M059J (cell line): ENCODE measurements at regions not wholly inside any gene's neighbourhood (a gene's known extent, or its start where the extent isn't known, plus 50 kb on each side); places are given as distances from the start of the nearest gene placed in this dataset.
"Not testable (repeated sequence)": the region's sequence is repeated elsewhere in the genome, so short reads cannot be mapped to it uniquely, and the experiment has no call there.

ENCODE experiments used
- DNase-seq: peaks from one replicate; pipeline ENCODE4 v3.0.0-alpha.2; 2012; ENCODE audit warnings: low read depth

DNA sequence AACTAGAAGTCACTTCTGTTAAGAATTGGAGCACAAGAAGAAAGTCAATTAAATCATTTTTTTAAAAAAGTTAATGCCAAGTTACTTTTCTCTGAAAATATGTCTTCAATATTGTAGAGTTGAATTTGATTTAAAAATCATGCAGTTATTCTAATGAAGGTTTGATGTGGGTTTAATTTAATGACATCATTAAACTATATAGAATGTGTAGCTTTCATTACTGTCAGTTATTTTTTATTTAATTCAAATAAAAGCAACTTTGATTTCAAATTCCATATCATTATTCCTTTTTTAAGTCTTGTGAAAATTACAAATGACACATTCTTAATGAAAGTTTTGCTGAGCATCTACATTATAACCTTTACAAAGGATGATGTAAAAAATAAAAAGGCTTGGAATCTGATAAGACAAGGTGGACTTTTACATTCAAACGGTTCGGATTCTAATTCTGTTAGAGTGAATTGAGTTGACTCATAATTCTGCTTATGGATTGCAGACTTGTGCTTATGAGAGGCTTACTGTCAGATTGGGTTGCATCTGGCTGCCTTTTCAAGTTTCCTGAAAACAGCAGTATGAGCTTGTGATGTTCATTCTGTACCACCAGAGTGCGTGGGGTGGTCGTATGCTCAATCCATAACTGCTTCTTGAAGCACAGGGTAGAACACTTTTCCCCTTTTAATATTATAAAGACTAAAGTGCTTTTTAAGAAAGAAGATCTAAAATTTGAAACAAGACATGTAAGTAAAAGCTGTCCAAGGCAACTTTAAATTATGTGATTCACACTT is 253.0 kb upstream of the ARRDC3 start:
- no peak for DNase-seq

DNA sequence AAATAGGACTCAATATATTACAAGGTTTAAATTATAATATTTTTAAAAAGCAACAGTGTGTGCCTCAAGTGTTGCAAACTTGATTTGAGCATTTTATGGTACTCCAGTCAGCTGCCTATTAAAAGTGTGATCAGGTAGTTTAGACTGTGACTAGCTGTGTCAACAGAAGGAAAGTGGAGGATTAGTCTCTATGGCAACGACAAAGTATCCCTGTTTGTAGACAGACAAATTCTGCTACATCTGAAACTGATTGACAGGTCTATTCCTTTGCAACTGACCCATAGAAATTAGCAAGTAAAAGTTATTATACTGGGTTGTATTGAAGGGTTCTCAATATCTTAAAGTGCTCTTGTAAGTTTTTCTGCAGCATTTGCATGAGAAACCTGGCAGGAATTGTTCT is 249.8 kb upstream of the ARRDC3 start:
- DNase-seq: peak; percentile 26

DNA sequence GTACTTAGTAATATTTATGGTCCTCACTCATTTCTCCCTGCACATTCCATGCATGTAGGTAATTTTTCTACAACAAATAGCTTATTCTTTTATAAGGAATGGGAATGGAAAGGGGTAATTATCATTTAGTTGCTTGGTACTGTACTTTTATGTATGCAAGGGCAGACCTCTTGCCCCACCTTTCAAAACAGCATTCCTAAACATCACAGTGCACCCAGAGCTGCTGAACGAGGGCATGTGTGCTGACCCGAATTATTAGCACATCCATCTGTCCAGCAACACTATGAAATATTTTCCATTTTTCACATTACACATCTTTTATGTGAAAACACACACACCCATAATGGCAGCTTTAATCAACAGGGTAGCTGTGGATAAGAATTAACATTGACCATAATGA is 228.6 kb upstream of the ARRDC3 start:
- DNase-seq: no peak

DNA sequence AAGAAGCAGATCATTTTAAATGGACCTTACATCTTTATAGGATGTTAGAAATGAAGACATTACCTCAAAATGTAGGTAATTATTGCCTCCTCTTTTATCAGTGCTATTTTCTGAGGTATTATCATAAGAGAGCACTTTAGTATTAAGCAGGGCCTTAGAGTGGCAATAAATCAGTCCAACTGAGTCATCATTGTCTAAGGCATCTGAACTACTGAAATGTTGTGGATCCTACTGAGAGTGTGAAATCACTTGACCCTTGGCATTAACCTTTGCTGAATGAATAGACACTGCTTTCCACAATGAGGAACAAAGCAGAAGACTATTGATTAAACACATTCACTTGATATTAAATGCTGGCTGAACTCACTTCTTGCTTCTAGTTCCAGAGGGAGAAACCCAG is 224.6 kb upstream of the ARRDC3 start:
- peak; percentile 18 for DNase-seq

DNA sequence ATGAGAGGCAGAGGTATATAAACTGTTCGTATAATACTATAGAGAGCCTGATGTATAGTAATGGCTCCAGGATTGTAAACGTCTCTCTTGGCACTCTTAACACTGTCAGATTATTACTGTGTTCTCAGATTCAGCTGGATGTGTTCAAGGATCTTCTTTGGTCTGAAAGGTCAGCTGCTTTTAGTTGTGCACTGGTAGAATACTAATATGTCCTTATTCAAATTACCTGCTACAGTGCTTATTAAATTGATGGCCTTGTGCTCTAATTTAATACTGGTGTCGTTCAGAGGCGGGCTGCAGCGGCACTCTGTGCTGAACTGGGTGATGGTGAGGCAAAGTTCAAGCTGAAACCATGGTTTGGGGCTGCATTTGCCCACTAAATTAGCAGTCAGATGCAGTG is 216.7 kb upstream of the ARRDC3 start:
- no peak for DNase-seq

DNA sequence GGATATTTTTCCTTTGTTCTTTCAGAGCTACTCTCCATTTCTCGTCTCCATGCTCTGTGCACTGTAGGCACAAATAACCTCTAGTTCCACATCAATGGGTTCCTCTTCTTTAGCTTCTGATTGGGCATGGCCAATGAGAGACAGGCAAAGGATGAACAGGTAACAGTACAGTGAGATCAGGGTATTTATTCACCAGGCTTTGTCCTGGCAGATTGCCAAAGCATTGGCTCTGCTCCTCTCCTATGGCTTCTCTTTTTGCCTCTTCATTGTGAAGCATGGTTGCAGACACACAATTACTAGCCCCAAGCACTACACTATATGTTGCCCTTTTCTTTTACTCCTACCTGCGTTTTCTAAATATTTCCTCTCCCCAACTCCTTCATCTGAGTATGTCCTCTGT is 215.1 kb upstream of the ARRDC3 start:
- no peak for DNase-seq

DNA sequence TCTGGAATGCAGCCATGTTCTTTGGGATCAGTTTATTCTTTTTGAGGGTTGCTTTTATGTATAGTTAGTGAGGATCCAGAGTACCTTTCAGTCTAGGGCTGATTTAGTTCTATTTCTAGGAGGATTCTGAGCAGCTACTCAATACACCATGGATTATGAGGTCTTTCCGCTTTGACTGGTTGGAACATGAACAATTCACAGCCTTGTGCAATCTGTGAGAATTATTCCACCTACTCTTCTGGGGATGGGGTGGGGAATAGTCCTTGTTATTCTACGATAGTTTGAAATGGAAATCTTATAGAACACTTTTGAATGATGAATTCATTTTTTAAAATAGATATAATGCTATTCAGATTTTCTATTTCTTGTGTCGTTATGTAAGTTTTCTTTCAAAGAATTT is 212.3 kb upstream of the ARRDC3 start:
- DNase-seq: no peak

DNA sequence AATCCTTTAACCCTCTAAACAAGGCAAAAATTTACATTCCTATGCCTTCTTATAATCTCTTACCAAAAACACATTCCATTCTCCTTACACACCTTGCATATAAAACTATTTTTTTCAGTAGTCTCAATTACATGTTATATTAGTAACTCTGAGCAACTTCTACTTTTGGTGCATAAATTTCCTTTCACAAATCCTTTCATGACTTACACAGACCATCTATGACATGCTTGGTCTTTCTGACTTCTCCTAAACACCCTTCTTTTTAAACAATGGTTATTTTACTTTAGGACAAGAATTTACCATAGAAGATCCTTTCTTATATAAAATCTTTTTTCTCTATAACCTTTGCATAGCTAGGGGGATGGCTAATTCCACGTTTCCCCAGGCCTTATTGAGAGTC is 208.0 kb upstream of the ARRDC3 start:
- DNase-seq: peak; percentile 21

DNA sequence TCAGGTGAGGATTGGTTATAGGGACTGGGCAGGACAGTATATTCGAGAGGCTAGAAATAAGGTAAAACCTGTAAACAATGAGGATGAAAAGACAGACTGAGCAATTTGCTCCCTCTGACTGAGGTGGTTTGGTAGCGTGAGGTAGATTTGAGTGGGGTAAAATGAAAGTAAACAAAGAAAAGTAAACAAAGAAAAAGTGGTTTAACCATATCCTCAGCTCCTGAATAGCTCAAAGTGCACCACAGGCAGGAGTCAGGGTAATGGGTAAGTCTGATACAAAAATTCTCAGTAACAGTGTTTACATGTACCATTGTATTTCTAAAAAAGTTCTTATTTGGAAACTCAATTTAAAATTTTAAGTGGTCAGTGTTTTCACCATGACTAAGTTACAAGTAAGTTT is 203.1 kb upstream of the ARRDC3 start:
- peak; percentile 18 for DNase-seq

DNA sequence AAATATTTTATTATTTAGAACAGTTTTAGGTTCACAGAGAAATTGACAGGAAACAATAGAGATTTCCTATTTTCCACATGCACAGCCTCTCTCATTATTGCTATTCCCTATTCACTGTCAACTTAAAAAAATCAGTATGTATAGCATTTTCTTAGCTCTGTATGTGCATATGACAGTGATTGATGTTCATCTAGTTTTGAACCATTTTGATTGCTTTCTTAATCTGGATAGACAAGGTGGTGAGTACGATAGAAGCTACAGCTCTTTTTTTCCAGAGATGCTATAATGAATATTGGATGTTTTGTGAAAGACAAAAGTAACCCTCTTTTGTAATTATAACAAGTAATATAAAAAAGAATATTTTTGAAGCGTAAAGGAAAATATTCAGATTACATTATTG is 201.2 kb upstream of the ARRDC3 start:
- DNase-seq: no peak

DNA sequence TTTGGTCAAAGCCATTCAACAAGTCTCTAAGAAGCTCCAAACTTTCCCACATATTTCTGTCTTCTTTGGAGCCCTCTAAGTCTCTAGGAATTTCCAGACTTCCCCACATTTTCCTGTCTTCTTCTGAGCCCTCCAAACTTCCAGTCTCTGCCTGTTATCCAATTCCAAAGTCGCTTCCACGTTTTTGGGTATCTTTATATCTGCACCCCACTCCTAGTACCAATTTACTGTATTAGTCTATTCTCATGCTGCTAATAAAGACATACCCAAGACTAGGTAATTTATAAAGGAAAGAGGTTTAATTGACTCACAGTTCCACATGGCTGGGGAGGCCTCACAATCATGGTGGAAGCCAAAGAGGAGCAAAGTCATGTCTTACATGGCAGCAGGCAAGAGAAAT is 182.9 kb upstream of the ARRDC3 start:
- DNase-seq: not testable (repeated sequence)

DNA sequence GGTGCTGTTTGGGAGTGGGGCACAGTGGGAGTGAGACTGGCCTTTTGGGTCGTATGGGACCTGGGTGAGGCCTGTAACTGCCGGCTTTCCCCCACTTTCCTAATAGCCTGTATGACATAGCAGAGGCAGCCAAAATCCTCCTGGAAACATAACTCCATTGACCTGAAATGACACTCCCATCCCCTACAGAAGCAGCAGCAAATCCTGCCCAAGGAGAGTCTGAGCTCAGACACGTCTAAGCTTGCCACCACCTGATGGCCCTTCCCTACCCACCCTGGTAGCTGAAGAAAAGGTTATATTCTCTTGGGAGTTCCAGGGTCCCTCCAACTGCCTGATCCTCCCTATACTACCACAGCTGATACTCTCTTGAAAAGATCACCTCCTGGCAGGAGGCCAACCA is 179.8 kb upstream of the ARRDC3 start:
- DNase-seq: no peak

DNA sequence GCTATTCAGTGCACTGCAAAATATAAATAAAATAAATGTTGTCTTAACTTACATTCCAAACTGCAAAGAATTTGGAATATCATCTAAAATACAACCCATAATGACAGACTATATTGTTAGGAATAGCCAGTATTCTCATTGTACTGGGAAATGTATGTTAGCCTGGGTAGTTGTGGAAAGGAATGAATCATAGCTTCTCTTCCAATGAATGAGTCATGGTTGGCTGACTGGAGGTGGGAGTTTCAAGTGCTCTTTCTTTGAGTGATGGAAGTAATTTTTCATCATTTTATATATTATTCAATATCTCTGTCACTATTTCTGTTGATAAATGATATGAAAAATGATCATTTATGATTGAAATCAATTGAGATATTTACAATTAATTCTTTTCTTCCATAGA is 158.6 kb upstream of the ARRDC3 start:
- peak; percentile 59 for DNase-seq

DNA sequence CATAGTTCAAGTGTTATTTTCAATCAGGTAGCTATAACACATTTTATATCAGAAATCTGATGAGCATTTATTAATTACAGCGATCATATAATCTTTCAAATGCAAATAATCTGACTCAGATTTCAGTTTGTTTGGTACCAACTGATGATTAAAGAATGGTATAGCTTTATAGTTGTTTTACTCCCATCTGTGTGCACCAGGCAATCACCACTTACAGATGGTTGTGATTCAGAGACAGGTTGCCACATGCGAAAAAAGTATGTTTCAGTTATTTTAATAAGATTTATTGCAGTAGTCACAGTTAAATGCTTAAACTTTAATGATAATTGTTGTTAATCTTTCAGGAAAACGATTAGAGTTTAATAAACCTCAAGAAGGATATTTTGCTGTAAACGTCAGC is 155.1 kb upstream of the ARRDC3 start:
- DNase-seq: no peak

DNA sequence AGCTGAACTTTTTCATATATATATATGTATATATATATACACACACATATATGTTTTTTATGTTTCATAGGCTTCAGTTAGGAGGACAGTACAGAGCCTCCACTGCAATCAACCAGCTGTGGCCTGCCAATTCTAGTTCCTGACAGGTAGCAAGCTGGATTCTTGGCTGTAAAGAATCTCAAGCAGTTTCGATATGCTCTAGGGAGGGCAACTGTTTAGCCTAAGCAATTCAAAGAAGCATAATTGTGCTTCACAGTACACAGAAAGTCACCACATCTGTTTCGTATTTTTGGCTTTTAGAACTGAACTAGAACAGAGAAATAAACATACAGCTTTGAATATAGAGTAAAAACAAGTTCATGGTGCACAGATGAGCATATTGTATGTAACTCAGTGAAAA is 152.4 kb upstream of the ARRDC3 start:
- DNase-seq: no peak

DNA sequence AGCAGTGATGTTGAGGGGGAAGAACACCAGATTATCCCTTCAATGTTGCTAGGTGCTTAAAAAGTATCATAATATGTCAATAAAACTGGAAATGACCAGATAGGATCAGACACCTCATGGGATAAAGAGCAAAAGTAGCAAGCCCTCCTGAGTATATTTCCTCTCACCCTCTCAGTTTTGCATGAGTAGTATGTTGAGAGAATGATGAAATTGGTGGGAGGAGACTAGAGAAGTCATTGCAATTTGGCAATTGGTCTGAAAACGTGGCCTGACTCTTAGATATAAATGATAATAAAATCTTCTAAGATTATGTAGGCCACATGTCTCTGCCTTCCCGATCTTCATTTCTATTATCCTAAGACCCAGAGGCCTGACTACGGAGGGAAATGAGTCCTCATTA is 151.2 kb upstream of the ARRDC3 start:
- no peak for DNase-seq

DNA sequence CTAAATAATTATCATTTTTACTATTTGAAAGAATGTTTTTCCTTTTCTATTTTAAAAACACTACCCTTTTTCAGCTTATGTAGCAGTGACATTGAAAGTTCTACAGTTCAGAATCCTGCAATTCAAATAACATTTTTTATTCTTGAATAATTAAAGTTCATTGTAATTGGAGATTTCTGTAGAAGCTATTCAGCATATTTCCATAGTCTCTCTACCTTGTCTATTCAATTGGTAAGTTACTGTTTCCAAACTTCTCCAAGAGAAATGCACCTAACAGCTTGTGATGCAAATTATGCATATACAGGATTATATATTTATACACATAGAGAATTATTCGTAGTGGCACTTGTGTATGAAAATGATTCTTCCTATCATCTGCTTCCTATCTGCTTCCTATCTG is 149.7 kb upstream of the ARRDC3 start:
- DNase-seq: no peak

DNA sequence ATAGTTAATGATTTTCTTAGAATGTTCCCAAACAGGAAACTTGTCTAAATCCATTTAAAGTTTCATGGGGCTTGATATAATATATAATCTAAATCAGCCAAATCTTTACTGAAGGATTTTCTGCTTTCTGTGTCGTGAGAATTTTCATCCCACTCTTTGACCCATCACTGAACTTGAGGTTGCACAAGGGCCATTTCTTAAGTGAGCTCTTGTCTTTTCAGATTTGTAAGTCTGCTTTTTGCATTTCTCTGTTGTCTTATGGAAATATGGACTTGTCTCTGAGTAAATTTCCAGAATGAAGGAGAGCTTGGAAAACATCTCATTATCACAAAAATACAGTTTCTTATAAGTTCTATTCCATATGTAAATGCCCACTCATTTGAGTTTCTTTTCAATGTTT is 149.2 kb upstream of the ARRDC3 start:
- DNase-seq: no peak

DNA sequence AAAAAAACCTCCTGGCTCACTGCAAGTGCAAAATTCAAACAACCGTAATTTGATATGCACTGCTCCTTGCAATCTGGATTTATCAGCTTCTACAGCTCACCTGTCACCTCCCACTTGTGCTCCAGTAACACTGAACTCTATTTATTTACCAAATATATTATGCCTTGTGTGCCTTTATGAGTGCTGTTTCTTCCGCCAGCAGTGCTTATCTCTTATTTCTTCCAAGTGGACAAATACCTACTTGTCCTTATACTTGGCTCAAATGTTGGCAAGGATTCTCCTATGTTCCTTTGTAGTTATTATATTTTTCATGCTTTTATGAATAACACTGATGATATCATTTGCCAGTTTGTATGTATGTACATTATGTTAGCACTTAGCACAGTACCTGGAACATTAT is 145.7 kb upstream of the ARRDC3 start:
- no peak for DNase-seq

DNA sequence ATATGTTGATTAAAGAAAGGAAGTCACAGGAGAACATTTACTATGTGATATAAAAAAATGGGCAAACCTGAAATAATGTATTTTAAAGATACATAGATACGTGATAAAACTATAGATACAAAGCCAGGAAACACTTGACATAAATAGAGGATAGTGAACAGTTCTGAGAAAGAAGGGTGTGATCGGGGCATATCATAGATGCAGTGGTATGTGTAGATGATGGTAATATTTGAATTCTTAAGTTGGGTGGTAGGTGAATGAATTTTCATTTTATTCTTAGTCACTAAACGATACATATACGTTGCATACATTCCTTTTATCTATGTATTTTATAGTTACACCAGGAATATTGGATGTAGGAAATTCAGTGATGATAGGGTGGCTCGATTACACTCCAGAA is 138.7 kb upstream of the ARRDC3 start:
- DNase-seq: no peak

DNA sequence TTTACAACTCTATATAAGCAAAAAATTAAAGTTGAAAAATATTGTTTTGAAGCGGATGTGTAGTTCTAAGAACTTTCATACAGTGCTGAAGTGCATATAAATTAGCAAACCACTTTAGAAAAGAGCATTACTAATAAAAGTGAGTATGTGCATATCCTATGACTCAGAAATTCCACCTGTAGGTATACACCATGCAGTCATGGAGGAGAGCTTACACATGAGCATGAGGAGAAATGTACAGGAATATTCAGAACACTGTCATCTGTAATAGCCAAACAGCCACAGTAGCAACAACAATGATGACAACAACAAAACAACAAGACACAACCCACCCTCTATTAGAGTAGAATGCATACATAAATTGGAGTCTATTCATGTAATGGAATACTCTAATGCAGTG is 138.2 kb upstream of the ARRDC3 start:
- DNase-seq: peak; percentile 26

DNA sequence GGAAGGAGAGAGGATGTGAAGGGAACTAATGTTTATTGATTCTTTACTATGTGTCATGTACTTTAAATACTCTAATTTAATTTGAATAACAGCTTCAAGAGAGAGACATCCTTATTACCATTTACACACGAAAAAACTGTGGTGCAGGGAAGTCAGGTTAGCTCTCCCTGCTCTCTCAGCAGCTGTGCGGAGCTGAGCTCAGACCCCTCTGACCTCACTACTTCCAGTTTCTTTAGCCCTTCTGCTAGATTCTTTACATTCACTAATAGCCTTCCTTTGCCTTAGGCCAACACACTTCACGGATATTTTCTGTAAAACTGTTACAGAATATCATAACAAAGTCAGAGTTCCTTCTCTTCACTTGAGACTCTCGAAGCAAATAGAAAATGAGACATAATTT is 131.3 kb upstream of the ARRDC3 start:
- DNase-seq: no peak

DNA sequence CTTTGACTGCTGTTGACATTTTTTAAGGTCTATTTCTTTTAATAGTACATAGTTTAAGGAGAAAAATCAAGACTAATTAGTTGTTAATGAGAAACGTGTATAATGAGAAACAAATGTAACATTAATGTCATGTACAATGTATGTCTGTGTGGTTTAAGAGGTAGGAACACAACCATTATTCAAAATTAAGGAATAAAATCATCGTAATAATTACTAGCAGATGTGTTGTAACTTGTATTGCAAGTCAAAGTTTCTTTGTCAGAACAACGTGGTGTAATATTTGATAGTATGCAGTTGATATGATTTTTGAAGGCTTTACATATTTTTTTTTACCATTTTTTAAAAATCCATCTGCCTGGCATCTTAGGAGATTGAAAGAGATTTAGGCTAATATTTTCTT is 120.2 kb upstream of the ARRDC3 start:
- no peak for DNase-seq

DNA sequence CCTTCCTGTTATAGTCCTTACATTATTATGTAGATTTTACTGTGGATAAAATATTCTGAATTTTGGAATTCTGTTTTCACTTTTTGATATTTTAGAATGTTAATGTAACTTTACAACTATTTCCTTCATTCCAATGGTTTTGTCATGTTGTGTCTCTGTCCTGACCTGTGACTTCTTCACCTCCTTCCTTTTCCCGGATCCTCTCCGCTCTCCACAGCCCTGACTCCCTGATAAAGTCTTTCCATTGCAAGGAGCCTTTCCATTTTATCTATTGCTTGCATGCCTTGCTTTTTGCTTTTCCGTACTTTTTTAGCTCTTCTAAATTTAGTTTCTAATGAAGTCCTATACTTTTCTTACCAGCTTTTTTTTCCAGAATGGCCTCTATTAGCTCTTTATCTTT is 117.6 kb upstream of the ARRDC3 start:
- DNase-seq: no peak
